ENCODE measurements at regions not wholly inside any gene's neighbourhood (a gene's known extent, or its start where the extent isn't known, plus 50 kb on each side); places are given as distances from the start of the nearest gene placed in this dataset.

DNA sequence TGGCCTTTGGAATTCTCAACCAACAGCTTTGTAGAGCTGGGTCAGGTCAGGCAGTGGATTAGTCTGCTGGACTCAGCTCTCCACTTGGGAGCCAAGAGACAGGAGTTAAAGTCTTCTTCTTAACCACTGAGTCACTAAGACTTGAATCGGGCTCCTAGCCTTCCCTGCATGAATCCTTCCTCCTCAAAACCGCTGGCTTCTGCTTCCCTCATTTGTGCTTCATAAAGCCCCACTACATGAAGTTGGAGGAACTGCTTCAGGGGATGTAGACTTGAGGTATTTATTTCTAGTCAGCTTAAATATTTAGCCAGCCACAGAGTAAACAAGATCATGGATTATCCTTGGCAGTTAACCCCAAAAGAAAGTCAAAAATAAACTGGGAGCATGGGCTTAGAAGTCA is 536.3 kb upstream of the TNP1 start:
- TF ChIP-seq CTCF (IDR thresholded peaks at IDR 0.05; ENCODE audit: borderline replicate concordance, extremely low read depth, low read length, poor library complexity, severe bottlenecking) = no peak
- TF ChIP-seq EZH2 (IDR thresholded peaks at IDR 0.05; ENCODE audit: borderline replicate concordance, low read depth, low read length, severe bottlenecking) = no peak
